ENCODE measurements at regions not wholly inside any gene's neighbourhood (a gene's known extent, or its start where the extent isn't known, plus 50 kb on each side); places are given as distances from the start of the nearest gene placed in this dataset.
"Not testable (repeated sequence)": the region's sequence is repeated elsewhere in the genome, so short reads cannot be mapped to it uniquely, and the experiment has no call there.

DNA sequence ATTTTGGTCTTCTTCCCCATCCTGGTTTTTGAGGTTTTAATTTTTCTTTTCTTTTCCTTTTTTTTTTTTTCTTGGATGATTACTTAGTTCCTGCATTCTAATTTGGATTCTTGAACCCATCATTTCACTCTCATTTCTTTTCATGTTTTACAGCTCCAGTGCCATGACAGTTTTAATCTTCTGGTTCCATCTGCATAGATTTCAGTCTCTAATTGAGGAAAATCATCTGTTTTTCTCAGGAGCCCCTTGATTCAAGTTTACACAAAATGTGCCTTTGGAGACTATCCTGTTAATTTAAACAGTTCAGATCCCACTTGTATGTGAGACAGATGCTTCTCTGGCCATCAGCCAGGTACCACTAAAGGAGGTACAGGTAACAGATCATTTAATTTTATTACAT lies 379.9 kb downstream of the PIK3C3 start:
- DNase-seq: no peak

DNA sequence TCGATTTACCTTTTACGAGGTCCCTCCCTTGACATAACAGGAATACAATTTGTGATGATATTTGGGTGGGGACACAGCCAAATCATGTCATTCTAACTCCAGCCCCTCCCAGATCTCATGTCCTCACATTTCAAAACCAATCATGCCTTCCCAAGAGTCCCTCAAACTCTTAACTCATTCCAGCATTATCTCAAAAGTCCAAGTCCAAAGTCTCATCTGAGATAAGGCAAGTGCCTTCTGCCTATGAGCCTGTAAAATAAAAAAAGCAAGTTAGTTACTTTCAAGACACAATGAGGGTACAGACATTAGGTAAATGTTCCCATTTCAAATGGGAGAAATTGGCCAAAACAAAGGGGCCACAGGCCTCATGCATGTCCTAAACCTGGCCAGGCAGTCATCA lies 381.1 kb downstream of the PIK3C3 start:
- DNase-seq: no peak

DNA sequence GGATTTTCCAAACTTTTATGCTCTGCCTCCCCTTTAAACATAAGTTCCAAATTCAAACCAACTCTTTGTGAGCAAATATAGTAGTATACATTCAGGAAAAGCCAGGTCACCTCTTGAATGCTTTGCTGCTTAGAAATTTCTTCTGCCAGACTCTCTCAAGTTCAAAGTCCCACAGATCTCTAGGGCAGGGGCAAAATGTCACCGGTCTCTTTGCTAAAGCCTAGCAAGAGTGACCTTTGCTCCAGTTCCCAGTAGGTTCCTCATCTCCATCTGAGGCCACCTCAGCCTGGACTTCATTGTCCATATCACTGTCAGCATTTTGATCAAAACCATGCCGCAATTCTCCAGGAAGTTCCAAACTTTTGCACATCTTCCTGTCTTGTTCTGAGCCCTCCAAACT lies 382.3 kb downstream of the PIK3C3 start:
- DNase-seq: not testable (repeated sequence)

DNA sequence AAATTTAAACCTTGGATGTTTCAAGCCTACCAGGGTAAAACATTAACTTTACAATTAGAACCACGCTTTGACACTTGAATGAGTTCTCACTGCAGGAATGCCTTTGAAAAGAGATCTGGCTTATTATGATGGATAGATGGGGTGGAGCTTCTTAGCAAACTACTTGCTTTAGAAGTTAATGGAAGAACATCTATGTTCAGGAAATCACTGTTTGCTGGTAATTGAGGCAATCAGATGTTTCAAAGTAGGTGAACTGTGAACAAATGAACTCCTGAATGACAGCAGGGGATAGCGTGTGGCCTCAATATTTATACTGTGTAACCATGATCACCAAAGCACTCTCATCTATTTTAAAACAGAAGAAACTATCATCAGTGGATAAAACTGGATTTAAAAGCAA lies 383.6 kb downstream of the PIK3C3 start:
- no peak for DNase-seq

DNA sequence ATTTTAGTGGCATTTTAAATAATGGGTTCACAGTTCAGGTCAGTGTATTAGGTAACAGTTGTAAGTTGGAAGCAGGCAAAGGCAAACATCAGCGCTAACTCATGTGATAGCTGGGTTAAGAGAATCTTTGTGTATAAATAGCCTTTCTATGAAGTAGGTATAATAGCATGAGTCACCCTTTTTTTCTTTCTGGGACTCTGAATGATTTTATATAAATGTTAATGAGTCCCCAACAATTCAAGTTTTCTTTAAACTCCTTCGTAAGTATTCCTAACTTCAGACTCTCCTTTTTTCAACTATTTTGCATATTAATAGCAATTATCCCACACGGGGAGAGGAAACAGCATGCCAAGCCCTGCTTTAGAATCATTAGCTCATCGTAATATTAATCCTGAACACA lies 384.3 kb downstream of the PIK3C3 start:
- no peak for DNase-seq

DNA sequence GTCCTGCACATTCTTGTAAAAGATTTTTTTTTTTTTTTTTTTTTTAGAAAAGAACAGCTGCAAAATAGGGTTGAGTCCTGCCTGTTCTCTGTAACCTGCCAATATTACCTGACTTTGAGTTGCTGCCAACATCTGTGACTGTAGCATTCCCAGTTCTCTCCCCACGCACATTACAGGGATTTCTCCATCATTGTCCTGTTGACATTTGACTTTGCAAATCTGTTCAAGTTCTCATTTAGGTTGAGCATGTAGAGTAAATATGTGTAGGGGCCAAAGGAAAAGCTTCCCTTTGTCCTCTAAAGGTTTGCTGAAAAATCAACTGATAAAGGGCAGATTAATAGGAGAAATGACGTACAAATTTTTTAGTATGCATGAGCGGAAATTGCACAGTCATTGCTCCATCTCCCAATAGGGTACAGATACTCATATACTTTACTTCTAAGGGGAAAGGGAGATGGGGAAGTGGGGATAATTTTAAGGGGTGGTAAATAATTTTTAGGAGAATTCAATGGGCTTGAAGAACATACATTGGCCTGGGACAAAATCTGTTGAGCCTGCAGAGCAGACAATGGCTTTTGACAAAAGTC lies 385.5 kb downstream of the PIK3C3 start:
- no peak for DNase-seq

DNA sequence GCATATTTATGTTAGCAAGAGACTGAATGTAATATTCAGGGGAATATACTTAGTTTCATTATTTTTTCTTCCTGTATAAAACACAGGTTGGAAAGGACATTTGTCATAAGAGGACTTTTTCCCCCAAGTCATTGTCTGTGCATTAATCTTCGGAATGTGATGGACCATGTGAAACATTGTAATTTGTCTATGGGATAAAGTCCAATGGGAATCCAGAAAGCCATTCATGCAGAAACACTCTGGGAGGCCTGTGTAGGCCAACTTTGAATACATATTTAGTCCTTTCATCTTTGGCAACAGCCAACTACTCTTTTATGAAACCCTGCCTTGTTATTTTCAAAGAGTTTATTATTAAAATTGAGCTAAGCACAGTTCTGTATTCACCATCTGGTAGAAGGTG lies 386.4 kb downstream of the PIK3C3 start:
- no peak for DNase-seq

DNA sequence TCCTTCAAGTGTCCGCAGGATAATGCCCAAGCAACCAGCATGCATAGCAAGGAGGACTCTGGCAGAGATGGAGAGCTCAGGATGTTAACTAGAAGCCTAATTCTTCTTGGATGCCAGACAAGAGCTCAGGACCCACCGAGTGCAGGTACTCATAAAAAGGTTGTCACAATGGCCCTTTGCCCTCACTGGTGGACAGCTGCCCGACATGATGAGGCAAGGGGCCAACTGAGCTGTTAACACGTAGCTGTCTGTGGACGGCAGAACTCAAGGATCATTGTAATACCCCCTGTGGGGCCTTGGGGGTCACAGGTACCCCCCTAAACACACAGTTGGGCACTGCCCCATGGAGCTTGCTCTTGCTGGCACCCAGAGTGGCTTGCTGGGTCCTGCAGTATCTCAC lies 393.7 kb downstream of the PIK3C3 start:
- no peak for DNase-seq

DNA sequence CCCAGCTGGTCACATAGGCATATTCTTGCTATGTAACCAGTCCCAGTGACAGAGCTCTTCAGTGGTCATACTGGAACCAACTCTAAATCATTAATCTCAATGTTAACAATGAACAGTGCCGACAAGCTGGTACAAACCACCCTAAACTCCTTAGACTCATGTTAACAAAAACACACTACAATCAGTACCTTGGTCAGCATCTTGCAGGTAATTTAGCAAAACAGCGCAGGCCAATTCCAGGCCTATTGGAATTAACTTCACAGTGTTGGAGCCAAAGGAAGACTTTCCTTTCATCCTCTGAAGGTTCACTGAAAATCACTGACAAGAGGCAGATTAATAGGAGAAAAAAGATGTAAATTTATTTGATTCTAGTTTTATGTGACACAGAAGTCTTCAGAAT lies 396.4 kb downstream of the PIK3C3 start:
- DNase-seq: no peak

DNA sequence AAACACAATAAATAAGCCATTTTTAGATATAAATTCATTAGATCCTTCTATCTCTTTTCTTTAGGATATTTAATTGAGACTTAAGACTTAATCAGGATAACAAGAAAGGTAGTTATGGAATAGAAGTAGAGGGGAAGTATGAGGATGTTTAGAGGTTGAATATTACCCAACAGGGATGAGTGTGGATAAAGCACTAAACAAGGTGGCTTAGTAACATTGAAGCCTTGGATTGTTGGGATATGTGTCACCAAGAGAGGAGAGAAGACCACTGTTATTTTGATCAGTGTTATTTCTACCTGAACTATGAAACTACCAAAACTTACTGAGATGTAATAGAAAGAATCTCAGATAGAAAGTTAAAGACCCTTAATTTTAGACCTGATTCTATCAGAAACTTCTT lies 405.7 kb downstream of the PIK3C3 start:
- no peak for DNase-seq

DNA sequence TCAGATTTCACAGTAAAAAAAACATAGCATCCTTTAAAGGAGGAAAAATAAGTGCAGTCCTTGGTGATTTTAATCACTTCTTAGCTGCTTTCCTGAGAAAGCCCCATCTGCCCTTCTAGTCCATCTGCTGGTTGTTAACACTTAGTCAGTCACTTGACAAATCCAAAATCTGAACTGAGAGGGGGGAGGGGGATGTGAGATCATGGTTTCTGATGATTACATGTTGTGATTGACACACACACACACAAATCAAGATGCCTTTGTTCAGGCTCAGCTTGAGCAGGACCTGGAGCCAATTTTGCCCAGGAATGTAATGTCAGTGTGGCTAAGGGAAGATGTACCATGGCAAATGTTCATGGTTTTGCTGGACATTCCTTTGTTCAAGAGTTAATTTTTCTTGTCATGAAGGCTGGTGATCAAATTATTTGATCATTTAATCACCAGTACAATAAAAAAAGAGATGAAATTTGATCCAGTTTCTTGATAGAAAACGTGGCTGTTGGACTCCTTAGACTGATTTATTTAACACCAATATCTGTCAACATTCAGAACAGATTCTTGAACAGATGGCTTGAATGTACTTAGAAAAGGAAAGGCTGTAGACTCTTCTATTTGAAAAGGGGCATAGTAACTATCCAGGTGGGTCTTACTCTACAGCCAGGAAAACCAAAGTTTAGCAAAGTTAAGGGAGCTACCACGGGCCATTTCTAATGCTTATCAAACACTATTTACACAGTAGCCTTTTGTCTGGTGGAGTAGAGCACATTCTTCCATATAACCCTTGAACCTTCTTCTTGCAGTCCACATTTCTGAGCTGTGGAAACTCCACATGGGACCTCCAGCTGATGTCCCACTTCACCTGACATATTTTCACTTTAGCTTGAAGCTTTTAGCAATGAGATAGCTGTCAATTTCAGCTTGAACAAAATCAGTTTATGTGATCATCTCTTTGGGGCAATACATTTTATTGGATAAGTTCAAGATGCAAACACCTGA lies 408.7 kb downstream of the PIK3C3 start:
- no peak for DNase-seq

DNA sequence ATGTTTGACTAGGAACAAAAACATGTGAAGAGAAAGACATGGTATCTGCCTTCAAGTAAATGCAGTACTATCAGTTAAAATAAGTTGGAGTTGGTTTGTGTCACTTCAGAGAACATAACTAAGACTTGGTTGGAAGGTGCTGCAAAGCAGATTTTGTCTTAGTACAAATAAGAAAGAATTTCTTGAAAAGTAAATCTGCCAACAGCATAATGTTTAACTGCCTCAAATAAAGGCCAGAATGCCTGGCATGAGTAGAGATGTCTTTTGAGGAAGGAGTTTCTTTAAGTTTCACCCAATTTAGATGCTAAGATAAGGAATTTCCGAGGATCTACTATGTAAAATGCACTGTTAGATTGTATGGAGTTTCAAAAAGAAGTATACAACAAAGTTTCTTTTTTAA lies 409.7 kb downstream of the PIK3C3 start:
- DNase-seq: no peak

DNA sequence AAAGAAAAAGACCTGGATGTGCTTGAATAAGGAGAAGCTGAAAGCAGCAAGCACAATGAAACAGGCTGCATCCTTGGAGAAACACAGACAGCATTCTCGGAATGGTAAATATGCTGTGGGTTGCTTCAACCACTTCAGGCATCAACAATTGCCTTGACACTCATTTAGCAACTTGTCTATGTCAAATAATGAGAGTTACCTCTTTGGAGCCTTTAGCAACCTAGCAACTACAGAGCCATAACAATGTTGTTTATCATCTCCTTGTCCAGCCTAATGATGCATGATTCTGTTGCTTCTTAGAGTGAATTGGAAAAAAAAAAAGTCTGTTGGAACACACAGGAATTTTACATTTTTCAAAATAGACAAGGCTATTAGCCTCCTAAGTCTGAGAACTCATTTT lies 410.6 kb downstream of the PIK3C3 start:
- DNase-seq: no peak

DNA sequence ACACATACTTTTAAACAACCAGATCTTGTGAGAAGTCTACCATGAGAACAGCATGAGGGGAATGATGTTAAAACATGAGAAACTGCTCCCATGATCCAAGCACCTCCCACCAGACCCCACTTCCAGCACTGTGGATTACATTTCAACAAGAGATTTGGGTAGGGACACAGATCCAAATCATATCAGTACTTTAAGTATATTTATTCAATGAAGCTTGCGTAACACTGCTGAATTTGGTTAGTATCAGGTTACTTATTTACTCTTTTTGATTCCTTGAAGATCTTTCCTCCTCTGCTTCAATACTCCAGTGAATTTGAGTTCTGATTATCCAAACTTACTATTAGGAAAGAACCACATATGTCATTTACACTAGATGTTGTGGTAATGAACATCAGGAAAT lies 418.6 kb downstream of the PIK3C3 start:
- no peak for DNase-seq

DNA sequence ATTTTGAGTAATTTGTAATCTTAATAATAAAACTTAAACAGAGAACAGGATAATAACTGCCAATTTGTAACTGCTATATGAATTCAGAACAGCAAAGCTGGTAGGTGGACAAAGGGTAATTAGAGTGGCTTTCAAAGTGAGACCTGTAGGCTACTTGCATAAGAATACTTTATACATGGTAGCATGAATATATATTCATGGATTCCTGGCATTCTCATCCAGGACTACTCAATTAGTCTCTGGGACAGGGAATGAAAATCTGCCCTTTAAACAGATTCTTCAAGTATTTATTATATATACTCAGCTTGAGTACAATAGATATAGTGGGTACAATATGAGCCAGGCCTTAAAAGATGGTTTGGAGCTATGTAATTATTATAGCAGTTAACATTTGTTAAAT lies 419.9 kb downstream of the PIK3C3 start:
- no peak for DNase-seq

DNA sequence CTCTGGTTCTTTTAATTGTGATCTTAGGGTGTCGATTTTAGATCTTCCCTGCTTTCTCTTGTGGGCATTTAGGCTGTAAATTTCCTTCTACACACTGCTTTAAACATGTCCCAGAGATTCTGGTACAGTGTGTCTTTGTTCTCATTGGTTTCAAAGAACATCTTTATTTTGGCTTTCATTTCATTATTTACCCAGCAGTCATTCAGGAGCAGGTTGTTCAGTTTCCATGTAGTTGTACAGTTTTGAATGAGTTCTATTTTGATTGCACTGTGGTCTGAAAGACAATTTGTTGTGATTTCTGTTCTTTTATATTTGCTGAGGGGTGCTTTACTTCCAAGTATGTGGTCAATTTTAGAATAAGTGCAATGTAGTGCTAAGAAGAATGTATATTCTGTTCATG lies 423.8 kb downstream of the PIK3C3 start:
- DNase-seq: not testable (repeated sequence)

DNA sequence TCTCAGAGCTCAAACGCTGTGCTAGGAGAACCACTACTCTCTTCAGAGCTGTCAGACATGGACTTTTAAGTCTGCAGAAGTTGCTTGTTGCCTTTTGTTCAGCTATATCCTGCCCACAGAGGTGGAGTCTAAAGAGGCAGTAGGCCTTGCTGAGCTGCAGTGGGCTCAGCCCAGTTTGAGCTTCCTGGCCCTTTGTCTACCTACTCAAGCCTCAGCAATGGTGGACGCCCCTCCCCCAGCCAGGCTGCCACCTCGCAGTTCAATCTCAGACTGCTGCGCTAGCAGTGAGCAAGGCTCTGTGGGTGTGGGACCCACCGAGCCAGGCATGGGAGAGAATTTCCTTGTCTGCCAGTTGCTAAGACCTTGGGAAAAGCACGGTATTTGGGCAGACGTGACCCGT lies 426.2 kb downstream of the PIK3C3 start:
- DNase-seq: not testable (repeated sequence)

DNA sequence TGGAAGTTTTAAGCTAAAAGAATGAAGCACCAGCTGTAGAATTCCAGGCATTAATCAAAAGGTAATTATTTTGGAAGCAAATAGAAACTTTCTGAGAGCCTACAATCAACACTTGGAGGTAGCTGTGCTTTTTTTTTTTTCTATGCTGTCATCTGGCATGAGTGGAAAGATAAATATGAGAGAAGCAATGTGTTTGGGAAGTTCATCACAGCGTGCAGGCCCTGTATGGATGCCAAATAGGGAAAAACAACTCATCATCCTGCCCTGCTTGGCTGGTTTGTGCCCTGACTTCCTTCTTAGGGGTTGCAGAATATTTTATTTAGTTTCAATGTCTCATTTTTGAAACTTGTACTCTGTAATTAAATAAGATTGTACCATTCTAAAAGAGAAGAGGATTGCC lies 437.4 kb downstream of the PIK3C3 start:
- DNase-seq: no peak

DNA sequence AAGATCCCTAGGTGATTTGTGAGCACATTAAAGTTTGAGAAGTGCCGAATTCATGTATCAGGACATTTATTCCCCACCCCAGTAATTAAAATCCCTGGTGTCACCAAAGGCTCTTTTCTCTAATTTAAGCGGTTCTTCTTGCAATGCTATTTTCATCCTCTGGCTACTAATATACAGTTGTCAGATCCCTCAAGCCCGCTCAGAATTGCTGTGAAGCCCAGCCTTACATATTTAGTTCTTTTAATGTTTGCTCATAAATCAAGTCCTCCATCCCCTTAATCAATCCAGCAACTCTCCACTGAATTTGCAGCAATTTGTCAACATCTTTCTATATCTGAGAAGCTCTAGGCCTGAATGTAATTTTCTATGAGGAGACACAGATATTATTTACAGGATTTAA lies 437.9 kb downstream of the PIK3C3 start:
- no peak for DNase-seq

DNA sequence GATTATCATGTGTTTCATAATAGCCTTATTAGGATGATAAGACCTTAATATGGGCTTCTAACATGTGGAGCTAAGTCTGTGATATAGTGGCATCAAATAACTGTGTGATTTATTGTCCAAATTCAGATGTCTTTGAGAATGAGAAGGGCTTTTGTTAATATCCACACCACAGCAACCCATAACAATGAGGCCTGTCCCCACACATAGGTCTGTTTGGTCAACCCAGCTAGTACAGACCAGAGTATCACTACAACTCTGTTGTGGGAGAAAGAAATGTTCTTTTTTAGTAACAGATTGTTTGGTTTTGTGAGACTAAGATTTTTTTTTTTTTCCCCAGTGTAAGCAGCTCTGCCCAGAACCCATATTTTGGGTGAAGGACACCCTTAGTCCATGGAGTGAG lies 439.2 kb downstream of the PIK3C3 start:
- no peak for DNase-seq

DNA sequence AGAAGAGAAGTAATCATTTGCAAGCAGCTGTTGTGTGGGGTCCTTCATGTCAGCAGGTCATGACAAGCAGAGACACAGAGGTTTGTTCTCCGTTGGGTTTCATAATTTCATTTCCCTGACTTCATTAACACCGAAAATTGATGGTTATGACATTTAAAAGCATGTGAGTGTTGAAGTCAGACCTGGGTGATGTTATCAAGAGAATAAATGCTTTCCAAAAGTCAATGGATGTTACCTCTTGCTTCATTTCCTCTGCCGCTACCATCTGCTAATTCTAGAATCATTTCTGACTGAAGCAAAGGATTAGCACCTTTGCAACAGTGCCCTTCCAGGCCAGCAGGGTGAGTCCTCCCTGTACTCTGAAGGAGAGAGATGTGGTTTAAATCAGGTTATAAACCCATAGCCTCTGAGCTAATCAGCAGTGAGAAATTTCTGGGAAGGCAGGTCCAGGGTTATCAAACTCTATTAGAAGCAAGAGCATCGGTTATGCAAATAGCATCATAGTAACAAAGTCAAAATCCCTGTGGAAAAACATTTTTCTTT lies 446.2 kb downstream of the PIK3C3 start:
- DNase-seq: no peak

DNA sequence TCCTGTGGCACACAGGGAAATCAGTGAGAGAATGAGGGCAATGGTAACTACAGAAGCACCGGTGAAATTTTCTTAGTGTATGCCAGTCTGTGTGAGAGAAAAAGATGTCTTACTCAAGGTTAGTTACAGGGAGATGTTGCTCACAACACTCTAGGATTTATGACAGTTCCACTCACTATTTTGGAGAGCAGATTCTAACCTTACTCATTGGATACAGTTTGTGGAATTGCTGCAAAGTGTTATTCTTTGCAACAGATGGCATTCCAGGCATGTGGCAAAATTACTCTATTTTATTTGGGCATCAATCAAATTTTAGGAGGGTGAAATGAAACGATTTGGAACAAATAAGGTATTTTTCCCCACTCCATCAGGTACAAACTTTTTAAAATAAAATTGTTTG lies 449.1 kb downstream of the PIK3C3 start:
- DNase-seq: no peak

DNA sequence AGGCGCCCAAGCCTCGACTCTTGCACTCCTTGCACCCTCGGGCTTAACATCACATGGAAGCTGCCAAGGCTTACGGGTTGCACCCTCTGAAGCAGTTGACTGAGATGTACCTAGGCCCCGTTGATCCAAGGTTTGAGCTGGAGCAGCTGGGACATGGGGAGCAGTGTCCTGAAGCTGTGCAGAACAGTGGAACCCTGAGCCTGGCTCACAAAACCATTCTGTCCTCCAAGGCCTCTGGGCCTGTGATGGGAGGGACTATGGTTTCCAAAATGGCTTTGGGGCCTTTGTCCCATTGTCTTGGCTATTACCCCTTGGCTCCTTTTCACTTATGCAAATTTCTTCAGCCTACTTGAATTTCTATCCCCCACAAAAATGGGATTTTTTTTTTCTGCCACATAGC lies 454.0 kb downstream of the PIK3C3 start:
- no peak for DNase-seq

DNA sequence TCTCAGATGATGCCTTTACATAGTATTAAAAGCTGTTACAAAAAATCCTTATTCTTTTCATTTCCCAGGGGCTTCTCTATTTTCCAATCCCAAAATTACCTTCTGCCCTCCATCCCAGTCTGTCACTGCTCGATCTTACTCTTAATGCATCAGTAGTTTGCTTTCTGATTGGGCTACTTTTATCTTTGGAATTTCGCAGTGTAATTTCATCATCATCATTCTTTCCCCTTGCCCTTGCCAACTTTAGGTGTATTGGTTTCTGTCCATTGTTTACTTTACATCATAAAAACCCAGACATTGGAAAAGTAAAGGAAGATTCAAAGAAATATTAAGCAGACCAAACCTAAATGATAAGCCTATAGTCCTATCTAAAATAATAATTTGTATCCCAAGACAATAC lies 457.2 kb downstream of the PIK3C3 start:
- no peak for DNase-seq
